ENCODE measurements at regions not wholly inside any gene's neighbourhood (a gene's known extent, or its start where the extent isn't known, plus 50 kb on each side); places are given as distances from the start of the nearest gene placed in this dataset.

DNA sequence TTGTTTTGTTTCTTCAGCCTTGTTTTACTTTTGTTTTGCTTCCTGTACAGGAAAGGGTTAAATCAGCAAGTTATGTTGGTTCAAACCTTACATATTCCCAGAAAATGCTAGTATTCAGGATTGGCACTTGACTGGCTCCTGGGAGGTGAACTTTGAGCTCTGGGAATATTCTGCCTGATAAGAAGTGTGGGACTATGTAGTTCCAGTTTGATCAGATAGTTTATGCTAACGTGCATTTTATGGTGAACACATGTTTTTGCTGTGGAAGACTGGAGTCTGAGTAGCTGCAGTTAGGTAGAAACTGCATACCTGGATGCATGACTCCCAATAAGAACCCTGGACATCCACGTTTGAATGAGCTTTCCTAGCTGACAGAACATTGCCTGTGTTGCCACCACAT lies 603.1 kb upstream of the HS6ST1 start:
- Histone ChIP-seq H3K4me2 (ENCODE audit: low read length) (no peak overlapping the region), H3K9ac (ENCODE audit: low read length) (no peak overlapping the region), H2AFZ (ENCODE audit: low read depth, low read length) (no peak overlapping the region), H4K20me1 (ENCODE audit: insufficient read depth, low read length) (no peaks in the 10 kb centered on the region), H3K79me2 (ENCODE audit: low read length) (no peaks in the 10 kb centered on the region), H3K27me3 (ENCODE audit: low read depth, low read length) (no peaks in the 10 kb centered on the region), H3K9me3 (ENCODE audit: insufficient read depth, low read length) (no peaks in the 10 kb centered on the region), H3K27ac (ENCODE audit: low read length) (no peak overlapping the region), H3K36me3 (replicated peaks; ENCODE audit: low read depth, low read length) (no peaks in the 10 kb centered on the region), H3K4me3 (ENCODE audit: low read length) (no peak overlapping the region), H3K4me1 (ENCODE audit: low read length) (no peaks in the 10 kb centered on the region)
- TF ChIP-seq, protein P1, sequence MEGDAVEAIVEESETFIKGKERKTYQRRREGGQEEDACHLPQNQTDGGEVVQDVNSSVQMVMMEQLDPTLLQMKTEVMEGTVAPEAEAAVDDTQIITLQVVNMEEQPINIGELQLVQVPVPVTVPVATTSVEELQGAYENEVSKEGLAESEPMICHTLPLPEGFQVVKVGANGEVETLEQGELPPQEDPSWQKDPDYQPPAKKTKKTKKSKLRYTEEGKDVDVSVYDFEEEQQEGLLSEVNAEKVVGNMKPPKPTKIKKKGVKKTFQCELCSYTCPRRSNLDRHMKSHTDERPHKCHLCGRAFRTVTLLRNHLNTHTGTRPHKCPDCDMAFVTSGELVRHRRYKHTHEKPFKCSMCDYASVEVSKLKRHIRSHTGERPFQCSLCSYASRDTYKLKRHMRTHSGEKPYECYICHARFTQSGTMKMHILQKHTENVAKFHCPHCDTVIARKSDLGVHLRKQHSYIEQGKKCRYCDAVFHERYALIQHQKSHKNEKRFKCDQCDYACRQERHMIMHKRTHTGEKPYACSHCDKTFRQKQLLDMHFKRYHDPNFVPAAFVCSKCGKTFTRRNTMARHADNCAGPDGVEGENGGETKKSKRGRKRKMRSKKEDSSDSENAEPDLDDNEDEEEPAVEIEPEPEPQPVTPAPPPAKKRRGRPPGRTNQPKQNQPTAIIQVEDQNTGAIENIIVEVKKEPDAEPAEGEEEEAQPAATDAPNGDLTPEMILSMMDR (IDR thresholded peaks at IDR 0.05; ENCODE audit: low read depth, low read length) = no peak
- no peak for TF ChIP-seq EZH2phosphoT487 (IDR thresholded peaks at IDR 0.05; ENCODE audit: low read depth)

GRCh38 chr2:128922154-128922553 lies 603.5 kb upstream of the HS6ST1 start:
- Histone ChIP-seq H3K27me3 (ENCODE audit: low read depth, low read length) (no peaks in the 10 kb centered on the region), H3K9me3 (ENCODE audit: insufficient read depth, low read length) (no peaks in the 10 kb centered on the region), H2AFZ (ENCODE audit: low read depth, low read length) (no peak overlapping the region), H3K36me3 (replicated peaks; ENCODE audit: low read depth, low read length) (no peaks in the 10 kb centered on the region), H3K27ac (ENCODE audit: low read length) (no peak overlapping the region), H4K20me1 (ENCODE audit: insufficient read depth, low read length) (no peaks in the 10 kb centered on the region), H3K4me1 (ENCODE audit: low read length) (no peaks in the 10 kb centered on the region), H3K4me3 (ENCODE audit: low read length) (no peak overlapping the region), H3K9ac (ENCODE audit: low read length) (no peak overlapping the region), H3K79me2 (ENCODE audit: low read length) (no peaks in the 10 kb centered on the region), H3K4me2 (ENCODE audit: low read length) (no peak overlapping the region)
- TF ChIP-seq, protein P1 (IDR thresholded peaks at IDR 0.05; ENCODE audit: low read depth, low read length) = no peak
- TF ChIP-seq EZH2phosphoT487 (IDR thresholded peaks at IDR 0.05; ENCODE audit: low read depth) = no peak

- Histone ChIP-seq H2AFZ (ENCODE audit: low read depth, low read length) (no peak overlapping the region), H3K9me3 (ENCODE audit: insufficient read depth, low read length) (no peaks in the 10 kb centered on the region)
Observed at GRCh38 chr2:128925631-128926030, 607.0 kb upstream of the HS6ST1 start.

GRCh38 chr2:128930101-128930500 lies 611.4 kb upstream of the HS6ST1 start:
- Histone ChIP-seq H2AFZ (ENCODE audit: low read depth, low read length) (no peak overlapping the region), H3K9me3 (ENCODE audit: insufficient read depth, low read length) (no peaks in the 10 kb centered on the region), H3K4me3 (ENCODE audit: low read length) (no peak overlapping the region), H3K4me1 (ENCODE audit: low read length) (no peaks in the 10 kb centered on the region), H3K4me2 (ENCODE audit: low read length) (no peak overlapping the region), H3K36me3 (replicated peaks; ENCODE audit: low read depth, low read length) (no peaks in the 10 kb centered on the region), H4K20me1 (ENCODE audit: insufficient read depth, low read length) (no peaks in the 10 kb centered on the region), H3K27me3 (ENCODE audit: low read depth, low read length) (no peaks in the 10 kb centered on the region), H3K9ac (ENCODE audit: low read length) (no peak overlapping the region), H3K27ac (ENCODE audit: low read length) (no peak overlapping the region), H3K79me2 (ENCODE audit: low read length) (no peaks in the 10 kb centered on the region)
- TF ChIP-seq EZH2phosphoT487 (IDR thresholded peaks at IDR 0.05; ENCODE audit: low read depth) = no peak
- TF ChIP-seq, protein P1 (IDR thresholded peaks at IDR 0.05; ENCODE audit: low read depth, low read length) = no peak

More at GRCh38 chr2:128925631-128926030, 607.0 kb upstream of the HS6ST1 start:
- no peaks in the 10 kb centered on the region for H4K20me1 ChIP-seq (ENCODE audit: insufficient read depth, low read length)
- no peak overlapping the region for H3K27ac ChIP-seq (ENCODE audit: low read length)
- no peaks in the 10 kb centered on the region for H3K79me2 ChIP-seq (ENCODE audit: low read length)
- H3K27me3 ChIP-seq (ENCODE audit: low read depth, low read length) = no peaks in the 10 kb centered on the region
- no peaks in the 10 kb centered on the region for H3K36me3 ChIP-seq (replicated peaks; ENCODE audit: low read depth, low read length)
- no peak for TF ChIP-seq EZH2phosphoT487 (IDR thresholded peaks at IDR 0.05; ENCODE audit: low read depth)
- TF ChIP-seq, protein P1 (IDR thresholded peaks at IDR 0.05; ENCODE audit: low read depth, low read length) = no peak
- no peak overlapping the region for H3K4me2 ChIP-seq (ENCODE audit: low read length)
- no peaks in the 10 kb centered on the region for H3K4me1 ChIP-seq (ENCODE audit: low read length)
- H3K9ac ChIP-seq (ENCODE audit: low read length) = no peak overlapping the region
- H3K4me3 ChIP-seq (ENCODE audit: low read length) = no peak overlapping the region
